H1 (cell line): ENCODE measurements at regions not wholly inside any gene's neighbourhood (a gene's known extent, or its start where the extent isn't known, plus 50 kb on each side); places are given as distances from the start of the nearest gene placed in this dataset.

Experiments used
- FOSL1 ChIP-seq: IDR thresholded peaks from 2 replicates; pipeline ENCODE4 v1.6.1; 2011; ENCODE audit warnings: mild to moderate bottlenecking, low read depth, low read length, moderate library complexity; ENCODE audit not compliant: insufficient read depth
- GABPA ChIP-seq: IDR thresholded peaks from 2 replicates; pipeline ENCODE4 v1.6.1; 2011; ENCODE audit warnings: mild to moderate bottlenecking, low read length, moderate library complexity, borderline replicate concordance; ENCODE audit not compliant: insufficient read depth
- GTF2F1 ChIP-seq: IDR thresholded peaks from 2 replicates; pipeline ENCODE4 v1.6.1; 2012; ENCODE audit warnings: low read depth, low read length, improper control_type of control experiment, borderline replicate concordance
- RNF2 ChIP-seq: fragments of 200-900, 300-1000 bp; sonication (generic); IDR thresholded peaks from 2 replicates; pipeline ENCODE4 v1.7.1; 2016; ENCODE audit warnings: borderline replicate concordance, low read depth, mild to moderate bottlenecking, antibody characterized with exemption, low read length; ENCODE audit not compliant: poor library complexity, severe bottlenecking; ENCODE audit errors: missing control alignments
- TEAD4 ChIP-seq: IDR thresholded peaks from 2 replicates; pipeline ENCODE4 v1.6.1; 2012; ENCODE audit warnings: low read depth, low read length, inconsistent platforms, mixed read lengths
- YY1 ChIP-seq: IDR thresholded peaks from 2 replicates; pipeline ENCODE4 v1.6.1; 2011; ENCODE audit warnings: low read depth, mild to moderate bottlenecking, low read length

DNA sequence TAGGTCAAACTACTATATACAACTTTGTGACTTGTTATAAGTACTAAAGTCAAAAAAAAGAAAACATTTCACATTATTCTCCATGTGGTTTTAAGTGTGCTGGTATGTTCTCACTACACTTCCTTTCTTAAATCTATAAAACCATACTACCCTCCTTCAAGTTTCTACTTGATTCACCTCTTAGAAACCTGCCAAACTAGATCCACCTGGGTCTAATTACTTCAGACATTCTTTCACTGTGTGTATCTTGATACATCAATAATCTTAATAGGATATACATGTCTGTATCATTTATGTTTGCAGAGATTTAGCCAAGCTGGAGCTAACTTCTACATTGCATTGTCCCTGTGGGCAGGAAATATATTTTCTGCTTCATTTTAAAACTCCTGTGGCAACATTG, 1012.6 kb downstream of the EFNA5 start (continued):
- no peak for TF ChIP-seq YY1
- TF ChIP-seq FOSL1 = no peak
- no peak for TF ChIP-seq GABPA
- no peak for TF ChIP-seq GTF2F1
- no peak for TF ChIP-seq TEAD4
- no peak for TF ChIP-seq RNF2
